ENCODE measurements at regions not wholly inside any gene's neighbourhood (a gene's known extent, or its start where the extent isn't known, plus 50 kb on each side); places are given as distances from the start of the nearest gene placed in this dataset.

- Histone ChIP-seq H3K4me3 (no peak overlapping the region), H3K36me3 (ENCODE audit: low read depth, missing control alignments) (no peaks in the 10 kb centered on the region), H3K27me3 (no peaks in the 10 kb centered on the region), H3K4me1 (no peaks in the 10 kb centered on the region), H3K27ac (no peak overlapping the region), H3K9me3 (no peaks in the 10 kb centered on the region)
- DNase-seq: no peak
- WGBS, 2 donors: 69 to 76% methylated on average over 2 of the region's 2 CpGs
- TF ChIP-seq CTCF (IDR thresholded peaks at IDR 0.05) (no peak), POLR2A (IDR thresholded peaks at IDR 0.05) (no peak)
- intact Hi-C loops (cut with DNase I; ENCODE audit: low total_unique reads): no loop called here
Observed at GRCh38 chr6:98477231-98477630, 357.1 kb upstream of the POU3F2 start.

DNA sequence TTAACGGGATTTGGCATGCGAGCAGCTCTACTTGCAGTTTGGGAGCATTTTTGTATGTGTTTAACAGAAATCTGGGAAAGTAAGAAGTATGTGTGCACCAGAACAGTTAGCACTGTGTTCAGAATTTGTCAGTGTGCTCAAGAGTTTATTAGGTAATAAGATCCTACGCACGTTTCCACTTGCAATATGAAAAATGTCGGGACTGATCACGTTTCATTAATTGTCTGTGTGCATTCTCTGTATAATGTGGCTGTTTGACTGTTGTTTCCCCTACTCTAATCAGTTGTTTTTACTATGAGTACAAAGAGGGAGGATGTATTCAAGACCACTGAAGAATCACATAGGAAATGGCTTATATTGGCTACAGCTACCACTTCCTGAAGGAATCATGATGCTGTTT is 349.7 kb upstream of the POU3F2 start:
- H3K9me3 ChIP-seq: no peaks in the 10 kb centered on the region
- 41 to 56% methylated on average over 6 of the region's 6 CpGs for WGBS, 2 donors
- no peak overlapping the region for H3K27ac ChIP-seq
- H3K36me3 ChIP-seq (ENCODE audit: low read depth, missing control alignments): no peaks in the 10 kb centered on the region
- TF ChIP-seq POLR2A (IDR thresholded peaks at IDR 0.05): no peak
- no peak for TF ChIP-seq CTCF (IDR thresholded peaks at IDR 0.05)
- DNase-seq: no peak
- no peak overlapping the region for H3K4me3 ChIP-seq
- no peaks in the 10 kb centered on the region for H3K27me3 ChIP-seq
- no peaks in the 10 kb centered on the region for H3K4me1 ChIP-seq
- intact Hi-C loops (cut with DNase I; ENCODE audit: low total_unique reads): no loop called here

- Histone ChIP-seq H3K4me1 (no peaks in the 10 kb centered on the region), H3K27me3 (no peaks in the 10 kb centered on the region), H3K36me3 (ENCODE audit: low read depth, missing control alignments) (no peaks in the 10 kb centered on the region), H3K27ac (no peak overlapping the region), H3K4me3 (no peak overlapping the region), H3K9me3 (no peaks in the 10 kb centered on the region)
- intact Hi-C loops (cut with DNase I; ENCODE audit: low total_unique reads): no loop called here
- no peak for DNase-seq
- TF ChIP-seq CTCF (IDR thresholded peaks at IDR 0.05) (no peak), POLR2A (IDR thresholded peaks at IDR 0.05) (no peak)
Observed at GRCh38 chr6:98485593-98485992, 348.8 kb upstream of the POU3F2 start.

DNA sequence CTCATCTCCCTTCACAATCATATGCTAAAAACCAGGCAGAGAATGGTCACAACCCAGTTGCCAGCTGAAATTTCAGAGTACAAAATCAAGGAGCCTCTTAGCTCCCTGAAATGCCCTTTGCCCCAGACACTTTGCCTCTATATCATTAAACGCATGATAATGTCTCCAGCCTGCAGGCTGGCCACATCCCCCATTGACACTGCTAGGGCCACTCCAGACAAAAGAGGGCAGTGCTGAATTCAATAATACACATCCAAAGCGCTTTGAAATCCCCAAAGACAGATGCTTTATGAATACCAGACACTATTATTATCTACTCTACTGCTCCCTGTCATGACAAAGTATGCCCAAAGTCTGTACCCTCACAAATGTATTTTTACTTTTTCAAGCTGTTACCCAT is 348.3 kb upstream of the POU3F2 start:
- Histone ChIP-seq H3K27me3 (no peaks in the 10 kb centered on the region), H3K27ac (no peak overlapping the region), H3K4me3 (no peak overlapping the region), H3K9me3 (no peaks in the 10 kb centered on the region), H3K36me3 (ENCODE audit: low read depth, missing control alignments) (no peaks in the 10 kb centered on the region), H3K4me1 (no peaks in the 10 kb centered on the region)
- WGBS, 2 donors: 60 to 65% methylated on average over 2 of the region's 2 CpGs
- TF ChIP-seq CTCF (IDR thresholded peaks at IDR 0.05) (no peak), POLR2A (IDR thresholded peaks at IDR 0.05) (no peak)
- intact Hi-C loops (cut with DNase I; ENCODE audit: low total_unique reads): no loop called here
- no peak for DNase-seq

GRCh38 chr6:98487612-98488011 is 346.8 kb upstream of the POU3F2 start:
- Histone ChIP-seq H3K27me3 (no peaks in the 10 kb centered on the region), H3K9me3 (no peaks in the 10 kb centered on the region), H3K4me3 (no peak overlapping the region), H3K4me1 (no peaks in the 10 kb centered on the region), H3K36me3 (ENCODE audit: low read depth, missing control alignments) (no peaks in the 10 kb centered on the region), H3K27ac (no peak overlapping the region)
- no peak for TF ChIP-seq CTCF (IDR thresholded peaks at IDR 0.05)
- TF ChIP-seq POLR2A (IDR thresholded peaks at IDR 0.05): no peak
- no peak for DNase-seq
- intact Hi-C loops (cut with DNase I; ENCODE audit: low total_unique reads): no loop called here
- WGBS, 2 donors: 61 to 97% methylated on average over 1 of the region's 1 CpG

Measured in testis (tissue), 2 donors.